K562 (cell line): ENCODE measurements at regions not wholly inside any gene's neighbourhood (a gene's known extent, or its start where the extent isn't known, plus 50 kb on each side); places are given as distances from the start of the nearest gene placed in this dataset.

ENCODE experiments used
- EZH2 ChIP-seq: IDR thresholded peaks from 2 replicates; pipeline ENCODE4 v1.6.1; 2012; ENCODE audit warnings: low read depth, mild to moderate bottlenecking, inconsistent platforms, low read length, borderline replicate concordance
- FIP1L1 ChIP-seq: fragments of 200-400 bp; formaldehyde crosslinking; IDR thresholded peaks from 2 replicates; pipeline ENCODE4 v1.6.1; 2018; ENCODE audit warnings: mild to moderate bottlenecking, low read depth, low read length; ENCODE audit not compliant: poor library complexity, severe bottlenecking
- ZBTB7A ChIP-seq: IDR thresholded peaks from 2 replicates; pipeline ENCODE4 v1.6.1; 2011; ENCODE audit warnings: low read depth, mild to moderate bottlenecking, low read length, moderate library complexity, borderline replicate concordance; ENCODE audit not compliant: control insufficient read depth
- ZZZ3 ChIP-seq: fragments of 450-650 bp; IDR thresholded peaks from 2 replicates; pipeline ENCODE4 v1.6.1; 2016; ENCODE audit warnings: antibody characterized with exemption, mild to moderate bottlenecking, moderate library complexity
- TF ChIP-seq, protein P1 (sequence below), 2 experiments: fragments of 450-650 bp; IDR thresholded peaks; 2 replicates each; pipeline ENCODE4 v1.6.1; 2016; ENCODE audit warnings: mild to moderate bottlenecking in 2 of 2, borderline replicate concordance in 1 of 2, low read depth in 1 of 2, moderate library complexity in 1 of 2

DNA sequence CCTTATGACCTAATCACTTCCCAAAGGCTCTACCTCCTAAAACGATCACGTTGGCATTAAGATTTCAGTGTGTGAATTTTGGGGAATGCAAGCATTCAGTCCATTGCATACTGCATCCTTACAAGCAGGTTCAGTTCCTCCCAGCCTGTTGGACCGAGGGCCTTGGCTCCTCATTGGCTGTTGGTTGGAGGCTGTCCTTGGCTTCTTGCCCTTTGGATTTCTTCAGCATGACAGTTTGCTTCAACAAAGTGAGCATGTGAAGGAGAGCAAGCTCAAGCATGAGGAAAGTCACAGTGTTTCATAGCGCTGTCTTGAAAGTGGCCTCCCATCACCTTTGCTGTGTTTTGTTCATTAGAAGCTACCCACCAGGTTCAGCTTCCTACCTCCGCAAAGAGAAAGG, 109.5 kb downstream of the GADD45G start:
- TF ChIP-seq EZH2 (no peak), FIP1L1 (no peak), ZBTB7A (no peak), ZZZ3 (no peak)
- TF ChIP-seq, protein P1, sequence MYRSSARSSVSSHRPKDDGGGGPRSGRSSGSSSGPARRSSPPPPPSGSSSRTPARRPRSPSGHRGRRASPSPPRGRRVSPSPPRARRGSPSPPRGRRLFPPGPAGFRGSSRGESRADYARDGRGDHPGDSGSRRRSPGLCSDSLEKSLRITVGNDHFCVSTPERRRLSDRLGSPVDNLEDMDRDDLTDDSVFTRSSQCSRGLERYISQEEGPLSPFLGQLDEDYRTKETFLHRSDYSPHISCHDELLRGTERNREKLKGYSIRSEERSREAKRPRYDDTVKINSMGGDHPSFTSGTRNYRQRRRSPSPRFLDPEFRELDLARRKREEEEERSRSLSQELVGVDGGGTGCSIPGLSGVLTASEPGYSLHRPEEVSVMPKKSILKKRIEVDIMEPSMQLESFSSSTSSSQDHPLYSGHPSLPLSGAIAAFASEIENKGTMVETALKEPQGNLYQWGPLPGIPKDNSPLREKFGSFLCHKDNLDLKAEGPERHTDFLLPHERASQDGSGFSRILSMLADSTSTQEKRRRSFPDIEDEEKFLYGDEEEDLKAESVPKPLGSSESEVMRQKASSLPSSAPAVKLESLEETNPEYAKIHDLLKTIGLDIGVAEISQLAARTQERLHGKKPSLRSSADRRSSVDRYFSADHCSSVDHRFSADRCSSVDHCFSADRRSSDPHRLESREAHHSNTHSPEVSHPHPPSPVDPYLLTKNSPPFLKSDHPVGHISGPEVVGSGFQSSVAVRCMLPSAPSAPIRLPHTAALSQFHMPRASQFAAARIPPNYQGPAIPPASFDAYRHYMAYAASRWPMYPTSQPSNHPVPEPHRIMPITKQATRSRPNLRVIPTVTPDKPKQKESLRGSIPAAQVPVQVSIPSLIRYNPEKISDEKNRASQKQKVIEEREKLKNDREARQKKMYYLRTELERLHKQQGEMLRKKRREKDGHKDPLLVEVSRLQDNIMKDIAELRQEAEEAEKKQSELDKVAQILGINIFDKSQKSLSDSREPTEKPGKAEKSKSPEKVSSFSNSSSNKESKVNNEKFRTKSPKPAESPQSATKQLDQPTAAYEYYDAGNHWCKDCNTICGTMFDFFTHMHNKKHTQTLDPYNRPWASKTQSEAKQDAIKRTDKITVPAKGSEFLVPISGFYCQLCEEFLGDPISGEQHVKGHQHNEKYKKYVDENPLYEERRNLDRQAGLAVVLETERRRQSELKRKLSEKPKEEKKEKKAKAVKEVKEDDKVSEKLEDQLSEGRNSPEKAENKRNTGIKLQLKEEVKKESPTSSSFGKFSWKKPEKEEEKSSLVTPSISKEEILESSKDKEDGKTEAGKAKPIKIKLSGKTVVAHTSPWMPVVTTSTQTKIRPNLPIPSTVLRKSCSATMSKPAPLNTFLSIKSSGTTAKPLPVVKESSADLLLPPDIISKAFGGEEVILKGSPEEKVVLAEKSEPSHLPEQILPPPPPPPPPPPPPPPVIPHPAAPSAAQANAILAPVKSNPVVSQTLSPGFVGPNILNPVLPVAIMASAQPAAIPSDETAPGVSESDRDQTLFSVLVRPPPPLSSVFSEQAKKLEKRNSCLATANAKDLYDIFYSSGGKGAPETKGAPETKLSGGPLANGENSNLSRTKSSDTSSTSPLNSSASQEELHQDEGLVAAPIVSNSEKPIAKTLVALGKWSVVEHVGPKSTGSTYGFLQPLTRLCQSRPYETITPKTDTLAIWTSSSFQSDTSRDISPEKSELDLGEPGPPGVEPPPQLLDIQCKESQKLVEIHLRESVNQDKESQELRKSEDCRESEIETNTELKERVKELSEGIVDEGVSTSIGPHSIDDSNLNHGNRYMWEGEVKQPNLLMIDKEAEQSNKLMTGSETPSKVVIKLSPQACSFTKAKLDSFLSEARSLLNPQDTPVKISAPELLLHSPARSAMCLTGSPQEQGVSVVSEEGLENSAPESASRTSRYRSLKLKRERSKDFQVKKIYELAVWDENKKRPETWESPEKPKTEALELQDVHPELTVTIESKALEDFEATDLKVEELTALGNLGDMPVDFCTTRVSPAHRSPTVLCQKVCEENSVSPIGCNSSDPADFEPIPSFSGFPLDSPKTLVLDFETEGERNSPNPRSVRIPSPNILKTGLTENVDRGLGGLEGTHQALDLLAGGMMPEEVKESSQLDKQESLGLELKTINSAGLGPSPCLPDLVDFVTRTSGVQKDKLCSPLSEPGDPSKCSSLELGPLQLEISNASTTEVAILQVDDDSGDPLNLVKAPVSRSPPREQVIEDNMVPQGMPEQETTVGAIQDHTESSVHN (IDR thresholded peaks at IDR 0.05; ENCODE audit: borderline replicate concordance in 1 of 2, low read depth in 1 of 2): no peak
